BJ (cell line): ENCODE measurements at regions not wholly inside any gene's neighbourhood (a gene's known extent, or its start where the extent isn't known, plus 50 kb on each side); places are given as distances from the start of the nearest gene placed in this dataset.

Experiments used
- CTCF ChIA-PET: fragments of 350-600 bp; formaldehyde crosslinking; extraction: SDS; loops from one replicate; lab custom pipeline; 2021; ENCODE audit warnings: antibody characterized with exemption, inconsistent platforms; lab: Yijun Ruan, JAX
- POLR2A ChIA-PET: fragments of 300-600 bp; sonication (Branson Sonifier 250); formaldehyde crosslinking; extraction: SDS; loops from one replicate; lab custom pipeline; 2021; ENCODE audit warnings: antibody characterized with exemption; lab: Charles Lee
- DNase-seq: peaks from one replicate; pipeline ENCODE4 v3.0.0-alpha.2; 2011; ENCODE audit warnings: low read depth
- H3K27me3 ChIP-seq: 2 replicates; pipeline ENCODE4 v1.6.0; 2011; ENCODE audit warnings: low read length; ENCODE audit not compliant: control insufficient read depth, insufficient read depth
- H3K36me3 ChIP-seq: 2 replicates; pipeline ENCODE4 v1.5.1; 2011; ENCODE audit warnings: low read length; ENCODE audit not compliant: control insufficient read depth, insufficient read depth
- H3K4me3 ChIP-seq: 2 replicates; pipeline ENCODE4 v1.5.1; 2011; ENCODE audit warnings: low read depth, mild to moderate bottlenecking, control low read depth, low read length
- CTCF ChIP-seq: IDR thresholded peaks from 2 replicates; pipeline ENCODE4 v1.5.1; 2011; ENCODE audit warnings: low read depth, mild to moderate bottlenecking, control low read depth, inconsistent platforms, low read length, moderate library complexity; ENCODE audit not compliant: insufficient read depth

DNA sequence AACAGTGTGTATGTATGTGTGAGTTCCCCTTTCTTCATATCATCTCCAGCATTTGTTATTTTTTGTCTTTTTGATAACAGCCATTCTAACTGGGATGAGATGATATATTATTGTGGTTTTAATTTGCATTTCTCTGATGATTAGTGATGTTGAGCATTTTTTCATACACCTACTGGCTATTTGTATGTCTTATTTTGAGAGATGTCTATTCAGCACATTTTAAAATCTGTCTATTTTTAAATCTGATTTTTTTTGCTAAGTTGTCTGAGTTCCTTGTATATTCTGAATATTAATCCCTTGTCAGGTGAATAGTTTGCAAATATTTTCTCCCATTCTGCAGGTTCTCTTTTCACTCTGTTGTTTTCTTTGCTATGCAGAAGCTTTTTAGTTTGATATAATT, 469.1 kb downstream of the FUT8 start:
- ChIA-PET POLR2A (no interaction called here), CTCF (no interaction called here)
- no peak for DNase-seq
- TF ChIP-seq CTCF = no peak
- Histone ChIP-seq H3K4me3 (no peak overlapping the region), H3K36me3 (no peaks in the 10 kb centered on the region), H3K27me3 (no peaks in the 10 kb centered on the region)

- DNase-seq = no peak
- Histone ChIP-seq H3K36me3 (no peaks in the 10 kb centered on the region), H3K27me3 (no peaks in the 10 kb centered on the region), H3K4me3 (no peak overlapping the region)
- TF ChIP-seq CTCF = no peak
- POLR2A ChIA-PET = no interaction called here
- CTCF ChIA-PET = interaction anchor here (1.0 kb wide), 1 partner anchor 53 kb away, joined by 3 read pairs; no protein-coding TSS in a partner anchor
Measured at GRCh38 chr14:65888677-65889076, 476.1 kb downstream of the FUT8 start.

DNA sequence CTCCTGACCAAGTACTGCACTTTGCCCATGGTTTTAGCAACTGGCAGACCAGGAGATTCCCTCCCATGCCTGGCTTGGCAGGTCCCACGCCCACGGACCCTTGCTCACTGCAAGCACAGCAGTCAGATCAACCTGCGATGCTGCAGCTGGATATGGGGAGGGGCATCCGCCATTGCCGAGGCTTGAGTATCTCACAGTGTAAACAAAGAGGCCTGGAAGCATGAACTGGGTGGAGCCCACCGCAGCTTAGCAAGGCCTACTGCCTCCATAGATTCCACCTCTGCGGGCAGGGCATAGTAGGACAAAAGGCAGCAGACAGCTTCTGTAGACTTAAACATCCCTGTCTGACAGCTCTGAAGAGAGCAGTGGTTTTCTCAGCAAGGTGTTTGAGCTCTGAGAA, 479.8 kb downstream of the FUT8 start:
- no peak overlapping the region for H3K4me3 ChIP-seq
- no peak for DNase-seq
- TF ChIP-seq CTCF = no peak
- H3K27me3 ChIP-seq = no peaks in the 10 kb centered on the region
- no peaks in the 10 kb centered on the region for H3K36me3 ChIP-seq
- CTCF ChIA-PET = no interaction called here
- POLR2A ChIA-PET = no interaction called here

DNA sequence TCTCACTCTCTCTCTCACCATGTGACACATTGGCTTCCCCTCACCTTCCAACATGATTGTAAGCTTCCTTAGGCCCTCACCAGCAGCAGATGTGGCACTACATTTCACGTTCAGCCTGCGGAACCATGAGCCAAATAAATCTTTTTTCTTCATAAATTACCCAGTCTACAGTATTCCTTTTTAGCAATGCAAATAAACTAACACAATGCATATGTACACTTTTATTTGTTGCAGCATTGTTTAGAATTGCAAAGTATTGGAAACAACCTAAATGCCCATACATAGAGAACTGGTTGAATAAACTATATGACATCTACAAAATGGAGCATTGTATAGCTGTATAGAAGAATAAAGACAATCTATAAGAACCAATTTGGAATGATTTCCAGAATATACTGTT, 487.6 kb downstream of the FUT8 start:
- ChIA-PET CTCF (no interaction called here), POLR2A (no interaction called here)
- no peak overlapping the region for H3K4me3 ChIP-seq
- no peaks in the 10 kb centered on the region for H3K36me3 ChIP-seq
- DNase-seq = no peak
- TF ChIP-seq CTCF = no peak
- H3K27me3 ChIP-seq = no peaks in the 10 kb centered on the region

GRCh38 chr14:65901595-65901994, 489.1 kb downstream of the FUT8 start:
- no peak for DNase-seq
- no peaks in the 10 kb centered on the region for H3K36me3 ChIP-seq
- POLR2A ChIA-PET = no interaction called here
- CTCF ChIA-PET = no interaction called here
- H3K4me3 ChIP-seq = no peak overlapping the region
- no peaks in the 10 kb centered on the region for H3K27me3 ChIP-seq
- TF ChIP-seq CTCF = no peak
